ENCODE measurements at regions not wholly inside any gene's neighbourhood (a gene's known extent, or its start where the extent isn't known, plus 50 kb on each side); places are given as distances from the start of the nearest gene placed in this dataset.

GRCh38 chr4:128658214-128658631 lies 151.3 kb upstream of the JADE1 start:
- TF ChIP-seq EZH2 (IDR thresholded peaks at IDR 0.05; ENCODE audit: low read depth): no peak
- TF ChIP-seq, protein P1, sequence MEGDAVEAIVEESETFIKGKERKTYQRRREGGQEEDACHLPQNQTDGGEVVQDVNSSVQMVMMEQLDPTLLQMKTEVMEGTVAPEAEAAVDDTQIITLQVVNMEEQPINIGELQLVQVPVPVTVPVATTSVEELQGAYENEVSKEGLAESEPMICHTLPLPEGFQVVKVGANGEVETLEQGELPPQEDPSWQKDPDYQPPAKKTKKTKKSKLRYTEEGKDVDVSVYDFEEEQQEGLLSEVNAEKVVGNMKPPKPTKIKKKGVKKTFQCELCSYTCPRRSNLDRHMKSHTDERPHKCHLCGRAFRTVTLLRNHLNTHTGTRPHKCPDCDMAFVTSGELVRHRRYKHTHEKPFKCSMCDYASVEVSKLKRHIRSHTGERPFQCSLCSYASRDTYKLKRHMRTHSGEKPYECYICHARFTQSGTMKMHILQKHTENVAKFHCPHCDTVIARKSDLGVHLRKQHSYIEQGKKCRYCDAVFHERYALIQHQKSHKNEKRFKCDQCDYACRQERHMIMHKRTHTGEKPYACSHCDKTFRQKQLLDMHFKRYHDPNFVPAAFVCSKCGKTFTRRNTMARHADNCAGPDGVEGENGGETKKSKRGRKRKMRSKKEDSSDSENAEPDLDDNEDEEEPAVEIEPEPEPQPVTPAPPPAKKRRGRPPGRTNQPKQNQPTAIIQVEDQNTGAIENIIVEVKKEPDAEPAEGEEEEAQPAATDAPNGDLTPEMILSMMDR (conservative IDR thresholded peaks at IDR 0.05): no peak
